Amniotic stem cell (primary cell): ENCODE measurements at regions not wholly inside any gene's neighbourhood (a gene's known extent, or its start where the extent isn't known, plus 50 kb on each side); places are given as distances from the start of the nearest gene placed in this dataset.
"Not testable (repeated sequence)": the region's sequence is repeated elsewhere in the genome, so short reads cannot be mapped to it uniquely, and the experiment has no call there.

Experiments
- DNase-seq: peaks from one replicate; lab custom pipeline; 2025; lab: John Stamatoyannopoulos, UW

GRCh38 chr1:221965252-221965651, 223.4 kb upstream of the DUSP10 start:
- no peak for DNase-seq

- no peak for DNase-seq
Observed at GRCh38 chr1:221963742-221964141, 221.9 kb upstream of the DUSP10 start.

GRCh38 chr1:221962385-221962784, 220.5 kb upstream of the DUSP10 start:
- no peak for DNase-seq

GRCh38 chr1:221961532-221962292, 219.8 kb upstream of the DUSP10 start:
- no peak for DNase-seq

- not testable (repeated sequence) for DNase-seq
Observed at GRCh38 chr1:221958161-221958562, 216.3 kb upstream of the DUSP10 start.

DNA sequence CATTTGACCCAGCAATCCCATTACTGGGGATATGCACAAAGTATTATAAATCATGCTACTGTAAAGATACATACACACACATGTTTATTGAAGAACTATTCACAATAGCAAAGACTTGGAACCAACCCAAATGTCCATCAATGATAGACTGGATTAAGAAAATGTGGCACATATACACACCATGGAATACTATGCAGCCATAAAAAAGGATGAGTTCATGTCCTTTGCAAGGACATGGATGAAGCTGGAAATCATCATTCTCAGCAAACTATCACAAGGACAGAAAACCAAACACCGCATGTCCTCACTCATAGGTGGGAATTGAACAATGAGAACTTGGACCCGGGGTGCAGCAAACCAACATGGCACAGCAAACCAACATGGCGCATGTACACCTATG, 215.5 kb upstream of the DUSP10 start:
- DNase-seq = not testable (repeated sequence)

DNA sequence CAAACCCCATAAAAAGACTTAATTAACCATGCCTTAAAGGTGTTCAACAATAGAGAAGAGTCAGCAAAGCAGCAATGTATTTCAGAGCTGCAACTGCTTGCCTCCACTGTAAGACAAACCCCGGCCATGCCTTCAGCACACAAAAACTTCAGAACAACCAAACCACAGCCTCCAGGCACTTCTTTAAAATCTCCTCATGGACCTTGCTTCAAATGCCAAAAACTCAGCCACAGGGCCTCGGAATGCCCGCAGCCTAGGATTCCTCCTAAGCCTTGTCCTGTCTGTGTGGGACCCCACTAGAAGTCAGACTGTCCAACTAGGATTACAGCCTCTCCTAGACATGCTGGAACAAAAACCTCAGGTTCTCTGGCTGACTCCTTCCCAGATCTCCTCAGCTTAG, 208.1 kb upstream of the DUSP10 start:
- no peak for DNase-seq

- no peak for DNase-seq
Observed at GRCh38 chr1:221948459-221948858, 206.6 kb upstream of the DUSP10 start.

GRCh38 chr1:221947731-221948130, 205.8 kb upstream of the DUSP10 start:
- no peak for DNase-seq

DNA sequence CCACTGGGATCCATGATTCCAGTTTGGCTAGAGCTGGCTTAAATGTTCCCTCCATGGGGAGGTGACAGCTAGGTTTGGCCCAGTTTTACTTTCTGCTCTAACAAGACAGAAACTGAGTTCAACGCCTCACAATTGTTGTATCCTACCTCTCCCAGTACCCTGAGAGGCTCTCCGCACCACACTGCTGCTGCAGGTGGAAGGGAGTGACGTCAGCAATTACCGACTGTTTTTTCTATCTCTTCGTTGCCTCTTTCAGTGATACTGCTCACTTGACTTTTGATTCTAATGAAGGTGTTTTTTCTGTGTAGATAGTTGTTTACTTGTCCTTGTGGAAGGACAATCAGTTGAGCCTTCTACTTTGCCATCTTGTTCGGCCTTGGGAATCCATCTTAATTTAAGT, 204.9 kb upstream of the DUSP10 start:
- DNase-seq = no peak

GRCh38 chr1:221945669-221946068, 203.8 kb upstream of the DUSP10 start:
- no peak for DNase-seq

- no peak for DNase-seq
Observed at GRCh38 chr1:221944247-221944870, 202.5 kb upstream of the DUSP10 start.

GRCh38 chr1:221940631-221941030, 198.7 kb upstream of the DUSP10 start:
- DNase-seq = no peak

DNA sequence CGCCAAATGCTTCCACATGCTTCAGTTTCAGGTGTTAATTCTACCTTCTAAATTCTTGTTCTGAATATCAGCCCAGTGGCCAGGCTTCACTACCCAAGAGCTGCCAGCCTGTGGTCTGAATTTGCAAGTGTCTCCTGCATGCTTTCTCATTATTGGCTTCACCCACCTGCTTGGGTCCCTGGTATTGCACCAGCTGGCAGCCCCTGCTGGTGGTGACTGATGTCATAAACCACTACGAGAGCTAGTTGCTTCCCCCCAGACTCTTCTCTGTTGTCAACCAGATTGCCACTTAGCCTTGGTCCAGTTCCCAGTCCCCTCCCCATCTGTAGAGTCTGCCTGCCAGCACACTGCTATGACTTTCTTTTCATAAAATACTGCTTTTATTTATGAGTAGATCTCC, 197.7 kb upstream of the DUSP10 start:
- no peak for DNase-seq

DNA sequence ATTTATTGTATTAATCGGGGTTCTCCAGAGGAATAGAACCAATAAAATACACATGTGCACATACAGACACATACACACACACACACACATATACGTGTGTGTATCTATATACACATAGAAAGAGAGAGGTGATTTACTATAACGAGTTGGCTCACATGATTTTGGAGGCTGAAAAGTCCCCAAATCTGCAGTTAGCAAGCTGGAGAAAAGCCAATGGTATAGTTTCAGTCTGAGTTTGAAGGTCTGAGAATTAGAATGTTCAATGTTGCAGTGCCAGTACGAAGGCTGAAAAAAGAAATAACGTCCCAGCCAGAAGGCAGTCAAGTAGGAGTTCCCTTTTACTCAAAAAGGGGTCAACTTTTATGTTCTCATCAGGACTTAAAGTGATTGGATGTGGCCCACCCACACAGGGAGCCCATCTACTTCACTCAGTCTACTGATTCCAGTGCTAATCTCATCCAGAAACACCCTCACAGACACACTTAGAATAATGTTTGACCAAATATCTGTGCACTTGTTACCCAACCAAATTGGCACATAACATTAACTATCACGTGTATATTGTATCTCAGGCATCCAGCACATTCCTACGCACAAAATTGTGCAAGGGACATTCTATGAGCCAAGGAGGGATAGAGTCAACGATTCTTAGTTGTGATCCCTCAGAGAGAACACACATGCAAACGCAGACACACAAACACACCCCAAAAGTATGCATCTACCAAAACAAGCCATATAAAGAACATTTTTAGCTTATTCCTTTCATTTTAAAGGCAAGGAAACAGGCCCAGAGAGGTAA, 195.5 kb upstream of the DUSP10 start:
- DNase-seq = no peak

GRCh38 chr1:221933814-221934213, 191.9 kb upstream of the DUSP10 start:
- DNase-seq = no peak

DNA sequence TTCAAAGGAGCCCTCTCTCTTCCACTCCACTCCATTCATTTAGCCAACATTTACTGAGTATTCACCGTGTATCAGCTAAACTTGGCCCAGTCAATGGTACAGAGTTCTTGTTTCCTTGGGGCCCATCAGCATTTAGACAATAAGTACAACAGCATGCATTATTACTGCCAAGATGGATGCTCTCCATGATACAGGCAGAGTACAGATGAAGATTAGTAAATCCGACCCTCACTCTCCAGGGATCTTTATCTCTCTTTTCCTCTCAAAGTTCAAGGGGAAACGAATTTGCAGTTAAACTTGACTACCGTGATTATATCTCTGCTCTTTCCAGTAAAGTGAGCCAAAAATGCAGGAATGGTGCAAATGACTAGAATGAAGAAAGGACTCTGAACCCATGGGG, 184.6 kb upstream of the DUSP10 start:
- DNase-seq = no peak

GRCh38 chr1:221925947-221926346, 184.1 kb upstream of the DUSP10 start:
- no peak for DNase-seq

GRCh38 chr1:221923929-221924598, 182.2 kb upstream of the DUSP10 start:
- DNase-seq = no peak

- DNase-seq = no peak
Observed at GRCh38 chr1:221921936-221922335, 180.0 kb upstream of the DUSP10 start.

DNA sequence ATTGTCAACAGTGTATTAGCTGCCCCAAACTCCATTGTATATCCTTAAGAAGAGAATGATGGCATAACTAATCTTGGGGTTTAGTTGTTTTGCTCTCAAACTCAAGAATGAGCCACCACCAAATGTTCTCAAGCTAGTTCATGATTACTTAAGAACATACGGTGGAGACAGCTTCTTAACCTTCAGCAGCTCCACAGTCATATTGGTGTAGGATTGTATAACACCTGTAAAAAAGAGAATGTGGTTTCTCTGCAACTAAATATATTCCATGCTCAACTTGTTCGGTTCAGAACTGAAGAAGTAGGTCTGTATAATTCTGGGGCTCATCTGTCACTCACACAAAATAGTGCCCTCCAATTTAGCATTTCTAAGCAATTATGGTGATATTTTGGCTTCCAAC, 177.9 kb upstream of the DUSP10 start:
- DNase-seq = no peak

GRCh38 chr1:221919341-221919740, 177.5 kb upstream of the DUSP10 start:
- DNase-seq = no peak
